ENCODE measurements at regions not wholly inside any gene's neighbourhood (a gene's known extent, or its start where the extent isn't known, plus 50 kb on each side); places are given as distances from the start of the nearest gene placed in this dataset.

- H3K79me2 ChIP-seq (ENCODE audit: control insufficient read depth, insufficient read depth, low read length) = no peaks in the 10 kb centered on the region
- DNase-seq (ENCODE audit: low read depth, low spot score) = no peak
- H3K4me1 ChIP-seq (ENCODE audit: control insufficient read depth, extremely low read depth, insufficient read depth, low read length) = no peaks in the 10 kb centered on the region
- no peaks in the 10 kb centered on the region for H3K36me3 ChIP-seq (ENCODE audit: control insufficient read depth in 2 of 2, extremely low read depth in 1 of 2, insufficient read depth in 2 of 2, low read length in 2 of 2)
- H3K9ac ChIP-seq (ENCODE audit: control insufficient read depth, extremely low read depth, insufficient read depth, low read length) = no peak overlapping the region
- no peak overlapping the region for H3K4me3 ChIP-seq (ENCODE audit: control insufficient read depth in 2 of 3, extremely low read depth in 1 of 3, insufficient read depth in 2 of 3, low read depth in 1 of 3, low read length in 3 of 3)
- no peaks in the 10 kb centered on the region for H3K9me1 ChIP-seq (ENCODE audit: control insufficient read depth, extremely low read depth, insufficient read depth, low read length)
- dilution Hi-C loops (cut with MboI; ENCODE audit: extremely low pct_ligation_motif_present, low sequenced_read_pairs) = no loop called here
- FAIRE-seq = no peak
- H4K20me1 ChIP-seq (ENCODE audit: control insufficient read depth, extremely low read depth, insufficient read depth, low read length) = no peaks in the 10 kb centered on the region
- no peak overlapping the region for H3K27ac ChIP-seq (ENCODE audit: control insufficient read depth, insufficient read depth, low read length)
- TF ChIP-seq EZH2 (IDR thresholded peaks at IDR 0.05; ENCODE audit: low read length) = no peak
- no peak for TF ChIP-seq CTCF (optimal IDR thresholded peaks at IDR 0.05 in 1 of 3, IDR thresholded peaks at IDR 0.05 in 1 of 3, conservative IDR thresholded peaks at IDR 0.05 in 1 of 3; ENCODE audit: extremely low read depth in 1 of 3, insufficient read depth in 2 of 3, low read length in 3 of 3)
- H3K4me2 ChIP-seq (ENCODE audit: control insufficient read depth, extremely low read depth, insufficient read depth, low read depth, low read length) = no peak overlapping the region
- H2AFZ ChIP-seq (ENCODE audit: control insufficient read depth, low read length) = no peak overlapping the region
- no peaks in the 10 kb centered on the region for H3K27me3 ChIP-seq (ENCODE audit: control insufficient read depth, extremely low read depth, insufficient read depth, low read length)
- H3K9me3 ChIP-seq (ENCODE audit: control insufficient read depth, low read depth, low read length) = no peaks in the 10 kb centered on the region
Measured at GRCh38 chr4:112927544-112927943, 121.9 kb upstream of the ANK2 start.

DNA sequence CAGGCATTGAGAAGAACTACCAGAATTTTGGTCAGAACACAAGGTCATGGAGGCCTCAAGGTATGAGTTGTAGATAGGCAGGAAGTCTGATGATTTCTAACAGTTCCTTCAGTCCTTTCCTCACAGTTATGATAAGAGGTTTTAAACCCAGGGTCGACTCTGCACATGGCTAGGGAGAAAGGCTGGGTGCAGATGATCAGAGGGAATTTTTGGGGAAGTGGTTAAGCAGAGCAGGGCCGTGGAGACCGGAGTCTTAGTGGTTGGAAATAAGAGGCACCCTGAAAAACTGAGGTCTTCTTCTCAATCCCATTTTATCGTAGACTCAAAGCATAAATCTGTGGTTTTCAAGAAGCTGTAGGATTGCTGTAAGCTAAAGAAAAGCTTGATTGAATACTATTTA is 118.5 kb upstream of the ANK2 start:
- H3K4me3 ChIP-seq (ENCODE audit: control insufficient read depth in 2 of 3, extremely low read depth in 1 of 3, insufficient read depth in 2 of 3, low read depth in 1 of 3, low read length in 3 of 3) = no peak overlapping the region
- FAIRE-seq = no peak
- H3K4me1 ChIP-seq (ENCODE audit: control insufficient read depth, extremely low read depth, insufficient read depth, low read length) = no peaks in the 10 kb centered on the region
- H3K9ac ChIP-seq (ENCODE audit: control insufficient read depth, extremely low read depth, insufficient read depth, low read length) = no peak overlapping the region
- no peaks in the 10 kb centered on the region for H3K79me2 ChIP-seq (ENCODE audit: control insufficient read depth, insufficient read depth, low read length)
- H3K9me1 ChIP-seq (ENCODE audit: control insufficient read depth, extremely low read depth, insufficient read depth, low read length) = no peaks in the 10 kb centered on the region
- no peak for TF ChIP-seq CTCF (optimal IDR thresholded peaks at IDR 0.05 in 1 of 3, IDR thresholded peaks at IDR 0.05 in 1 of 3, conservative IDR thresholded peaks at IDR 0.05 in 1 of 3; ENCODE audit: extremely low read depth in 1 of 3, insufficient read depth in 2 of 3, low read length in 3 of 3)
- no peak for TF ChIP-seq EZH2 (IDR thresholded peaks at IDR 0.05; ENCODE audit: low read length)
- no peaks in the 10 kb centered on the region for H4K20me1 ChIP-seq (ENCODE audit: control insufficient read depth, extremely low read depth, insufficient read depth, low read length)
- DNase-seq (ENCODE audit: low read depth, low spot score) = no peak
- no peak overlapping the region for H3K27ac ChIP-seq (ENCODE audit: control insufficient read depth, insufficient read depth, low read length)
- no peaks in the 10 kb centered on the region for H3K27me3 ChIP-seq (ENCODE audit: control insufficient read depth, extremely low read depth, insufficient read depth, low read length)
- dilution Hi-C loops (cut with MboI; ENCODE audit: extremely low pct_ligation_motif_present, low sequenced_read_pairs) = no loop called here
- H2AFZ ChIP-seq (ENCODE audit: control insufficient read depth, low read length) = no peak overlapping the region
- H3K36me3 ChIP-seq (ENCODE audit: control insufficient read depth in 2 of 2, extremely low read depth in 1 of 2, insufficient read depth in 2 of 2, low read length in 2 of 2) = no peaks in the 10 kb centered on the region
- H3K4me2 ChIP-seq (ENCODE audit: control insufficient read depth, extremely low read depth, insufficient read depth, low read depth, low read length) = no peak overlapping the region
- no peaks in the 10 kb centered on the region for H3K9me3 ChIP-seq (ENCODE audit: control insufficient read depth, low read depth, low read length)

Data from keratinocyte (primary cell).